ENCODE measurements at regions not wholly inside any gene's neighbourhood (a gene's known extent, or its start where the extent isn't known, plus 50 kb on each side); places are given as distances from the start of the nearest gene placed in this dataset.
"Not testable (repeated sequence)": the region's sequence is repeated elsewhere in the genome, so short reads cannot be mapped to it uniquely, and the experiment has no call there.

GRCh38 chr15:78708713-78709260 is 67.8 kb upstream of the CHRNB4 start:
- H3K27me3 ChIP-seq (replicated peaks; ENCODE audit: insufficient read depth, low read length): no peaks in the 10 kb centered on the region
- TF ChIP-seq EZH2 (optimal IDR thresholded peaks at IDR 0.05; ENCODE audit: low read depth, low read length): no peak
- TF ChIP-seq CTCF (IDR thresholded peaks at IDR 0.05; ENCODE audit: low read length): no peak
- H3K4me1 ChIP-seq (ENCODE audit: low read length): peaks cover 6% of the 10 kb centered on the region
- H3F3A ChIP-seq (ENCODE audit: insufficient read depth, low read length): 0 out of 2 replicates have a peak, but pooled peaks cover 2% of the 10 kb centered on the region
- no peaks in the 10 kb centered on the region for H3K79me2 ChIP-seq (ENCODE audit: low read length)
- no peak for DNase-seq
- peak overlapping the region; percentile 83; the same call in 1 of the 2 replicates for H2AFZ ChIP-seq (ENCODE audit: low read length)
- H3K4me3 ChIP-seq (ENCODE audit: low read length): peak overlapping the region; percentile 49; the same call in 1 of the 2 replicates
- no peaks in the 10 kb centered on the region for H3K36me3 ChIP-seq (replicated peaks; ENCODE audit: insufficient read depth, low read length)
- no peaks in the 10 kb centered on the region for H4K20me1 ChIP-seq (ENCODE audit: insufficient read depth, low read length)
- H3K9me2 ChIP-seq (replicated peaks; ENCODE audit: insufficient read depth, low read length): no peaks in the 10 kb centered on the region
- no peak overlapping the region for H3K27ac ChIP-seq (ENCODE audit: low read length)
- no peak overlapping the region for H3K9ac ChIP-seq (ENCODE audit: low read length)
- H3K9me3 ChIP-seq (replicated peaks; ENCODE audit: insufficient read depth, low read length): no peaks in the 10 kb centered on the region
- H3K4me2 ChIP-seq (ENCODE audit: low read depth, low read length): peak overlapping the region; percentile 75; the same call in 1 of the 2 replicates

DNA sequence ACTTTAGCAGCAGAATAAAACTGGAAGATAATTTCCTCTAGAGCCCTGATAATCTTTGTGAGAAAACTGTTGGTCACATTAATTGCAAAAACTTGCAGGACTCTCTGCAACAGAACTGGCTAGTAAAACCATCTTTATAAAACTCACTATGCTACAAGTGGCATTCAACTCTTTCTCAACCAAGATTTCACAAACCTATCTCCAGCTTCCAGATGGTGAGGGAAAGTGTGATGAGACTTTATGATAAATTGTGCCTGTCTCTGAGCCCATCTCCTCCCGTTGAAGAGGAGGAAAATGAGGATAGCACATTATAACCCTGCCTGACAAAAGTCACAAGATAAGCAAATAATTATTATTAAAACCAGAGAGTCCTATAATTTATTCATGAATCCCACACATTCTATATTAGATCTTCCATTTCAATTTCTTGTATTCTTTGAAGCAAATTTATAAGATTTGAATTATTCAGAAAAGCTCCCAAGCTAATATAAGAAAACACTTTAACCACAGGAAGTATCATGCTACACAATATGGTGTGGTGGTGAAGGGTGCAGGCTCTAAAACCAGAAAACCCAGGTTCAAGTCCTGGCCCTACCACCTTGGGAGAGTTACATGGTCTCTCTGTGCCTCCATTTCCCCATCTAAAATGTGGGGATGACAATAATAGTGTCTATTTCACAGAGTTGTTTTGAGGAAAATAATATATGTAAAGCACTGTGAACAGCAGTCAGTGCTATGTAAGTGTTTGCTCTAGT is 65.6 kb upstream of the CHRNB4 start:
- not testable (repeated sequence) for H3K27ac ChIP-seq (ENCODE audit: low read length); H3K4me2 ChIP-seq (ENCODE audit: low read depth, low read length); H3K79me2 ChIP-seq (ENCODE audit: low read length); H3F3A ChIP-seq (ENCODE audit: insufficient read depth, low read length); H3K9me2 ChIP-seq (replicated peaks; ENCODE audit: insufficient read depth, low read length); H2AFZ ChIP-seq (ENCODE audit: low read length); H3K9me3 ChIP-seq (replicated peaks; ENCODE audit: insufficient read depth, low read length); H3K4me3 ChIP-seq (ENCODE audit: low read length); H3K36me3 ChIP-seq (replicated peaks; ENCODE audit: insufficient read depth, low read length); H3K9ac ChIP-seq (ENCODE audit: low read length); H4K20me1 ChIP-seq (ENCODE audit: insufficient read depth, low read length); DNase-seq; H3K27me3 ChIP-seq (replicated peaks; ENCODE audit: insufficient read depth, low read length)
- H3K4me1 ChIP-seq (ENCODE audit: low read length): peaks cover 17% of the 10 kb centered on the region

DNA sequence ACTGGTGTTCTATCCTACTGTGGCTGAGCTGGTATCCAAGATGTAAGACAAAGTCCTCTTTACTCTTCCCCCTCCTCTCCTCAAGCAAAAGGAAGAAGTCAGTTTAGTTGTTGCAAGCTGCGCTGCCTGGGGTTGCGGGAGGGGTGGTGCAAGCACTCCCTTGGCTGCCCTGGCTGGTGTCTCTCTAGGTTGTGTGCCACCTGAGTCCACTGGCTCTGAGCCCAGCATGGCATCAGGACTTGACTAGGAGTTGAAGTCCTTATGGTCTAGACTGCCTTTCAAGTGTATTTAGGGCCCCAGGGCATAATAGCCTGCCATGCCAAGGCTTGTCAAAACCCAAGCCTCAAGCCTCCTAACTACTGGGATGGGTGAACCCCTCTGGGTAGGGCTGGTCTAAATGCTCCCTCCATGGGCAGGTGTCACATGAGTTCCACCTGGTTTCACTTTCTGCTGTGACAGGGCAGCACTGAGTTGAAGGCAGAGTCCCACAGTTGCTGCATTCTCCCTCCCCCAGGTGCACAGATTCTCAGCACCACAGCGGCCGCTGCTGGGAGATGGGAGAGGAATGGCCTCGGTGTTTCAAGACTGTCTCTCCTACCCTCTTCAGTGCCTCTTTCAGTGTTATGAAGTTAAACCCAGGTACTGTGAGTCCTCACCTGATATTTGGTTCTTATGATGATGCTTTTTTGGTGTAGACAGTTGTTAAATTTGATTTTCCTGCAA is 62.5 kb upstream of the CHRNB4 start:
- not testable (repeated sequence) for H4K20me1 ChIP-seq (ENCODE audit: insufficient read depth, low read length); H3K9ac ChIP-seq (ENCODE audit: low read length); H3K9me3 ChIP-seq (replicated peaks; ENCODE audit: insufficient read depth, low read length); H3K27me3 ChIP-seq (replicated peaks; ENCODE audit: insufficient read depth, low read length); H3K79me2 ChIP-seq (ENCODE audit: low read length); H3F3A ChIP-seq (ENCODE audit: insufficient read depth, low read length); H3K36me3 ChIP-seq (replicated peaks; ENCODE audit: insufficient read depth, low read length); H3K4me3 ChIP-seq (ENCODE audit: low read length); H3K9me2 ChIP-seq (replicated peaks; ENCODE audit: insufficient read depth, low read length)
- Histone ChIP-seq H3K27ac (ENCODE audit: low read length) (peak overlapping the region; percentile 24; the same call in 1 of the 2 replicates), H2AFZ (ENCODE audit: low read length) (peak overlapping the region; percentile 56; the same call in 1 of the 2 replicates), H3K4me1 (ENCODE audit: low read length) (peaks cover 17% of the 10 kb centered on the region), H3K4me2 (ENCODE audit: low read depth, low read length) (peak overlapping the region; percentile 50)
- peak; percentile 52 for TF ChIP-seq CTCF (IDR thresholded peaks at IDR 0.05; ENCODE audit: low read length)
- DNase-seq: peak; percentile 89

Data from MM.1S (cell line).